HG03175 (cell line): ENCODE measurements at regions not wholly inside any gene's neighbourhood (a gene's known extent, or its start where the extent isn't known, plus 50 kb on each side); places are given as distances from the start of the nearest gene placed in this dataset.

Experiments
- ATAC-seq: cut with Tn5 transposase; IDR thresholded peaks from one replicate; pipeline ENCODE4 v1.9.1; 2021; ENCODE audit warnings: mild to moderate bottlenecking, moderate library complexity; ENCODE audit not compliant: unreplicated experiment

GRCh38 chr7:135831455-135832195 lies 83.0 kb upstream of the FAM180A start:
- no peak for ATAC-seq

- ATAC-seq: no peak
Measured at GRCh38 chr7:135828604-135829003, 80.0 kb upstream of the FAM180A start.

DNA sequence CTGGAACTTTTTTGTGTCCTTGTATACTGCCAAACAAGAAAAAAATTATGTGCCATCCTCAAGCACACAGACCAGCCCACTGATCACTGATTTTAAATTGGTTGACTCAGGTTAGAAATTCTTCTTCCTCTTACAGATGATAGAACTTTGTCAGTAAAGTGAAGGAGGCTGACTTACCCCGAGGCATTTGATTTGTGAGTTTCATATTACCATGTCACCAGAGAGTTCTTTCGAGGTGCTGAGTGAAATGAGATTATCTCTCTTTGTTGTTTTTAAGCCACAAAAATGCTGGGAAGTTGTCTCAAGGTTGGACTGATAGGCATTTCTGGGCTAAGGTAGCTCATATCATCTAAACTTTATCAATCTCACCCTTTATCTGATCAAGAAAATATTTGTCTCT lies 78.8 kb upstream of the FAM180A start:
- no peak for ATAC-seq

DNA sequence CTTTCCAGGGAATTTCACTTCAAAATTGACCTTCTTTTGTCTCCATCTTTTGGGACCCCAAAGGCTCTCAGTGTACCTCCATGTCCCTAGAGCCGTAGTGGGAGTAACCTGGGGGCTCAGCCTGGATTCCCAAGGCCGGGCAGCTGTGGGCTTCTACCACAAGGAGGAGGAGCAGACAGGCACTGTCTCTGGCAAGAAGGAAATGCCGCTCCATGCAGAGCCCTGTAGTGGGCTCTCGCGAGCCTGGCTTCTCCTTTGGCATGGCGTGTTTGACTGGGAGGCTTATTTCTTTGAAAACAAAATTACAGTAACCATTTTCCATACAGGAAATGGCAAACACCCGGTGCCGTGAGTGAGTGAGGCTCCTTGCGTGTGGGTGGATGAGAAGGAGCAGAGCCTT lies 76.8 kb upstream of the FAM180A start:
- ATAC-seq: no peak

DNA sequence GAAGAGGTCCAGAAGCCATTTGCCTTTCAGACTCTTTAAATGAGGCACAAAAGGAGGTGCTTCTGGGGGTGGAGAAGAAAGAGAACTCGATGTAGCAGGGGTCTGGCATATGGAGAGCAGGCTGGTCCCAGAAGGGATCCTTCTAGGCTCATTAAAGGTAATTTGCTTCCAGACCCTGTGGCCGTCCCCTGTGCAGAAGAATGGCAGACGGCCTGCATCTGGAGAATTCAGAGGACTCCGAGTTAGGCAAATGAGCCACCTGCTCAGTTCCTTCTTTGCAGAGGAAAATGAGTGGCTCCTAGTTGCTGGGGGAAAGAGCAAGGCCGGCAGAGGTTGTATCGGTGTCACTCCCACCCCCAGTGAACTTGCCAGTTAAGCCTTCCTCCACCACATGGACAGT lies 73.8 kb upstream of the FAM180A start:
- no peak for ATAC-seq

DNA sequence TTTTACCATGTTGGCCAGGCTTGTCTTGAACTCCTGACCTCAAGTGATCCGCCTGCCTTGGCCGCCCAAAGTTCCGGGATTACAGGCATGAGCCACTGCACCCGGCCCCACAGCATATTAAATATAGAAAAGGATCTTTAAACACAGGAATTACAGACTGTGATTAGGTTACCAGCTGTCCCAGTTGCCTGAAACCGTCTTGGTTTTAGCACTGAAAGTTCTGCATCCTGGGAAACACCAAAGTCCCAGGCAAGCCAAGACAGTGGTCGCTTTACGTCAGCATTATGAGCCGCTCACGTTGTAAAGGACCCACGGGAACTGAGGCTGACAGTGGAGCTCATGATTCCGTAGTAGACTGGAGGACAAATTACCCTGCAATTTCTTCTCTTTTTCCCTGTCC lies 69.0 kb upstream of the FAM180A start:
- no peak for ATAC-seq

DNA sequence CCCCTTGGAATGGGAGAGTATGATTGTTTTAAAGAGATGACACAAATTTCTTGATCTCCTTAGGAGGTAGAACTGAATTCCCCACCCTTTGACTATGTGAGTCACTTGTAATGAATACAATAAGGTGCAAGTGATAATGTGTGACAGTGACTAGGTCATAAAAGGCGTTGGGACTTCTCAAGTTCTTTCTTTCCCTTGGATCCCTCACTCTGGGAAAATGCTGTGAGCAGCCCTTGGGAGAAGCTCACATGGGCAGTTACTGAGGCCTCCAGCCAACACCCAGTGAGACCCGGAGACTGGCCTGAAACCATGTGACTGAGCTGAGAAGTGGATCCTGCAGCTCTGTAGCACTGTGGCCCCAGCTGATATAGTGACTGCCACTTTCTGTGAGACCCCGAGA lies 66.4 kb upstream of the FAM180A start:
- no peak for ATAC-seq

GRCh38 chr7:135812148-135812547 lies 63.5 kb upstream of the FAM180A start:
- ATAC-seq: no peak

- ATAC-seq: no peak
Measured at GRCh38 chr7:135811506-135811905, 62.9 kb upstream of the FAM180A start.

- ATAC-seq: no peak
Measured at GRCh38 chr7:135808206-135808605, 59.6 kb upstream of the FAM180A start.

- no peak for ATAC-seq
Measured at GRCh38 chr7:135803143-135803542, 54.5 kb upstream of the FAM180A start.

DNA sequence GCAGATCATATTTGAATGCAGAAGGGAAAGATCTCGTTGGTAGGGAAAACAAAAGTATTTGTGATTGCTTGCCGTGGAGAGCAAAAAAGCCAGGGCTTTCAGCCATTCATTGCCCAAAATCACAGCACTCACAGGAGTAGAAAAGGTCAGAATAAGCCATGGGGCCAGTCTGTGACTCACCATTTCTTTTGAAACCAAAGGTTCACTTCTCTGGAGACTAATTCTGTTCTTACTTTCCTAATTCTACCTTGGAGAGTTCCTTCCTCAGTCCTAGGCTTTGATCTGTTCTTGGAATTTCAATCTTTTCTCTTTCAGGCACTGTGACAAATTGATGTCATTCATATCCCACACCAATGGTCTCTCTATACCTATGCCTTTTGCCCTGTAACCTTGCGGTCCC lies 54.1 kb upstream of the FAM180A start:
- no peak for ATAC-seq

DNA sequence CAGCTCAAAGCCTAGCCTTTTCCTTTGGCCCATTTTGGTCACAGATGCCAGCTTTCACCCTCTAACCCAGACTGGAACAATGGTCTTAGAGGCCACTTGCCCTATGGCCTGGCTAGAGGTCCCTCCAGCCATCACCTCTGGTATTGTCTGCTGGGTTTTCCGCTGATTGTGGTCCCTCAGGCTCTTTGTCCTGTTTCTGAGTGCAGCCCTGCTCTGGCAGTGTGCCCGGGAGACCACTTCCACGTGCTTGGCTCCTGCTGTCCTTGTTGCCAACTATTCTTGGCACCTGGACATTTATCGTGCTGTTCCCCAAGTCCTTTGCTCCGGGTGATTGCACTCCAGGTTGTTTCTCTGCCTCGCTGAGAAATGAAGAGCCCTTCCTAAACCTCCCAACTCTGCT lies 53.3 kb upstream of the FAM180A start:
- no peak for ATAC-seq

GRCh38 chr7:135801045-135801693 lies 52.6 kb upstream of the FAM180A start:
- peak; percentile 64 for ATAC-seq

DNA sequence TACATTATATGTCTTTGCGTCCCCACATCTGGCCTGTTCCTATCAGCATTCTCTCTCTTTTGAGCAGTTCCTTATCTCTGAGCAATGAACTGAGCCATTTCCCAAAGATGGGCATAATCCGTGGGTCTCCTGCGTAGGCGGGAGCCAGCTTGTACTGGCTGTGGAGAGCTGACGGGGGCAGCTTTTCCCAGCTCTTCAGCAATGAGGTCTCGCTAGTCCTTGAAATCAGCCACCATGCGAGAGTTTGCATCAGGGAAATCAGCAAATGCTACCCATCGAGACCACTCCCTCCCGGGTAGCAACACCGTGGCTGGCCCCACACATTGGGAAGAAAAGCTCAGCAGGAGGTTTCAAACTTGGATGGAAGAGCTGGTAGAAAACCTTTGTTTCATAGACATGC lies 51.9 kb upstream of the FAM180A start:
- no peak for ATAC-seq

- no peak for ATAC-seq
Measured at GRCh38 chr7:135799881-135800280, 51.3 kb upstream of the FAM180A start.
